Fibroblast of lung (primary cell): ENCODE measurements at regions not wholly inside any gene's neighbourhood (a gene's known extent, or its start where the extent isn't known, plus 50 kb on each side); places are given as distances from the start of the nearest gene placed in this dataset.

Experiments
- EZH2 ChIP-seq: IDR thresholded peaks from 2 replicates; pipeline ENCODE4 v1.5.1; 2012; ENCODE audit warnings: low read length, control low read depth, mild to moderate bottlenecking; ENCODE audit errors: missing control alignments
- TF ChIP-seq, protein P1 (sequence below), 2 donors: IDR thresholded peaks in 1 of 2; conservative IDR thresholded peaks in 1 of 2; 1 replicate in 1 of 2; 2 replicates in 1 of 2; pipeline ENCODE4 v1.5.1; 2011 to 2012; ENCODE audit warnings: low read length in 2 of 2, control low read depth in 1 of 2, inconsistent platforms in 1 of 2, low read depth in 1 of 2, mild to moderate bottlenecking in 1 of 2

DNA sequence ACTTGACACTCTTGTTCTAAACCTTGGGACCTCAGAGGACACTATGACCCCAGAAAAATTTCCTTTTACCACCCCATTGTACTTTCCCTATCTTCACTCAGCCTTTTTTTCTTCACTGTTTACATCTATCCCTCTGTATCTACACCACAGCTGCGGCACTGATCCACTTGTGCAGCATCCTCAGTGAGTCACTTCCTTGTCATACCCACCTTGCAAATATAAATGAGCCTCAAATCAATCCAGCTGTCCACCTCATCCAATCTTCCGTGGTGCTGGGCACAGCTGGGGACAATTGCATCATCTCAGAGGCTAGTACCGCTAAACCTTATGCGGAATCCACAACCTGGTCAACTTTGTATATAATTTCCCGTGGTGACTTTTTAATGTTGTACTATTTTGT is 710.5 kb downstream of the QKI start:
- TF ChIP-seq, protein P1, sequence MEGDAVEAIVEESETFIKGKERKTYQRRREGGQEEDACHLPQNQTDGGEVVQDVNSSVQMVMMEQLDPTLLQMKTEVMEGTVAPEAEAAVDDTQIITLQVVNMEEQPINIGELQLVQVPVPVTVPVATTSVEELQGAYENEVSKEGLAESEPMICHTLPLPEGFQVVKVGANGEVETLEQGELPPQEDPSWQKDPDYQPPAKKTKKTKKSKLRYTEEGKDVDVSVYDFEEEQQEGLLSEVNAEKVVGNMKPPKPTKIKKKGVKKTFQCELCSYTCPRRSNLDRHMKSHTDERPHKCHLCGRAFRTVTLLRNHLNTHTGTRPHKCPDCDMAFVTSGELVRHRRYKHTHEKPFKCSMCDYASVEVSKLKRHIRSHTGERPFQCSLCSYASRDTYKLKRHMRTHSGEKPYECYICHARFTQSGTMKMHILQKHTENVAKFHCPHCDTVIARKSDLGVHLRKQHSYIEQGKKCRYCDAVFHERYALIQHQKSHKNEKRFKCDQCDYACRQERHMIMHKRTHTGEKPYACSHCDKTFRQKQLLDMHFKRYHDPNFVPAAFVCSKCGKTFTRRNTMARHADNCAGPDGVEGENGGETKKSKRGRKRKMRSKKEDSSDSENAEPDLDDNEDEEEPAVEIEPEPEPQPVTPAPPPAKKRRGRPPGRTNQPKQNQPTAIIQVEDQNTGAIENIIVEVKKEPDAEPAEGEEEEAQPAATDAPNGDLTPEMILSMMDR (conservative IDR thresholded peaks at IDR 0.05 in 1 of 2, IDR thresholded peaks at IDR 0.05 in 1 of 2; ENCODE audit: low read depth in 1 of 2, low read length in 2 of 2) = no peak
- no peak for TF ChIP-seq EZH2
